ENCODE measurements at regions not wholly inside any gene's neighbourhood (a gene's known extent, or its start where the extent isn't known, plus 50 kb on each side); places are given as distances from the start of the nearest gene placed in this dataset.

DNA sequence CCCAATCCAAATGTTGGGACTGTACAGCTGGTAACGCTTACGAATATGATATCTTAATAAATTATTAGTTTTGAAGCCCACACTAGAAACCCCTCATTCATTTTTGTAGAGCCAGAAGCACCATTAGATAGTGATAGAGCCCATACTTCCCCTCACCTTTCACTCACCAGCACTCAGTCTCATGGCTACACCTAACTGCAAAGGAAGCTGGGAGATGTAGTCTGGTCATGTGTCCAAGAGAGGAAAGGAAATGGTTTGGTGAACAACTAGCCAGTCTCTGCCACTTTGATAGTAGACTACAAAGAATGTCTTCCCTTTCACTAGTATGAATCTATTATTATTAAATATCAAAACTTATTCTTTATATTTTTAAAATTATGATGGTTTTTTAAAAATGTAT lies 77.1 kb upstream of the EGFL6 start:
- H3K4me3 ChIP-seq (ENCODE audit: low read length, poor library complexity, severe bottlenecking): no peak overlapping the region
- no peaks in the 10 kb centered on the region for H3K27me3 ChIP-seq (ENCODE audit: insufficient read depth, low read length, poor library complexity, severe bottlenecking)
- no peaks in the 10 kb centered on the region for H3K36me3 ChIP-seq (ENCODE audit: insufficient read depth, low read length)
- no peak overlapping the region for H2AFZ ChIP-seq (ENCODE audit: low read length)
- TF ChIP-seq EZH2phosphoT487 (IDR thresholded peaks at IDR 0.05; ENCODE audit: borderline replicate concordance): no peak
- TF ChIP-seq, protein P1, sequence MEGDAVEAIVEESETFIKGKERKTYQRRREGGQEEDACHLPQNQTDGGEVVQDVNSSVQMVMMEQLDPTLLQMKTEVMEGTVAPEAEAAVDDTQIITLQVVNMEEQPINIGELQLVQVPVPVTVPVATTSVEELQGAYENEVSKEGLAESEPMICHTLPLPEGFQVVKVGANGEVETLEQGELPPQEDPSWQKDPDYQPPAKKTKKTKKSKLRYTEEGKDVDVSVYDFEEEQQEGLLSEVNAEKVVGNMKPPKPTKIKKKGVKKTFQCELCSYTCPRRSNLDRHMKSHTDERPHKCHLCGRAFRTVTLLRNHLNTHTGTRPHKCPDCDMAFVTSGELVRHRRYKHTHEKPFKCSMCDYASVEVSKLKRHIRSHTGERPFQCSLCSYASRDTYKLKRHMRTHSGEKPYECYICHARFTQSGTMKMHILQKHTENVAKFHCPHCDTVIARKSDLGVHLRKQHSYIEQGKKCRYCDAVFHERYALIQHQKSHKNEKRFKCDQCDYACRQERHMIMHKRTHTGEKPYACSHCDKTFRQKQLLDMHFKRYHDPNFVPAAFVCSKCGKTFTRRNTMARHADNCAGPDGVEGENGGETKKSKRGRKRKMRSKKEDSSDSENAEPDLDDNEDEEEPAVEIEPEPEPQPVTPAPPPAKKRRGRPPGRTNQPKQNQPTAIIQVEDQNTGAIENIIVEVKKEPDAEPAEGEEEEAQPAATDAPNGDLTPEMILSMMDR (conservative IDR thresholded peaks at IDR 0.05; ENCODE audit: low read length): no peak
- no peaks in the 10 kb centered on the region for H3K9me2 ChIP-seq (replicated peaks; ENCODE audit: low read depth, low read length)
- no peak overlapping the region for H3K4me2 ChIP-seq (ENCODE audit: low read depth, low read length, poor library complexity, severe bottlenecking)
- H3F3A ChIP-seq (ENCODE audit: low read depth): no peaks in the 10 kb centered on the region
- H3K4me1 ChIP-seq (ENCODE audit: insufficient read depth, low read length, poor library complexity, severe bottlenecking): peaks cover 8% of the 10 kb centered on the region
- no peak overlapping the region for H3K9ac ChIP-seq (ENCODE audit: low read depth, low read length, poor library complexity, severe bottlenecking)
- H3K79me2 ChIP-seq (ENCODE audit: insufficient read depth, low read length): no peaks in the 10 kb centered on the region
- no peaks in the 10 kb centered on the region for H4K20me1 ChIP-seq (ENCODE audit: insufficient read depth, low read length, poor library complexity, severe bottlenecking)
- H3K9me3 ChIP-seq (ENCODE audit: insufficient read depth, low read depth, low read length): no peaks in the 10 kb centered on the region

DNA sequence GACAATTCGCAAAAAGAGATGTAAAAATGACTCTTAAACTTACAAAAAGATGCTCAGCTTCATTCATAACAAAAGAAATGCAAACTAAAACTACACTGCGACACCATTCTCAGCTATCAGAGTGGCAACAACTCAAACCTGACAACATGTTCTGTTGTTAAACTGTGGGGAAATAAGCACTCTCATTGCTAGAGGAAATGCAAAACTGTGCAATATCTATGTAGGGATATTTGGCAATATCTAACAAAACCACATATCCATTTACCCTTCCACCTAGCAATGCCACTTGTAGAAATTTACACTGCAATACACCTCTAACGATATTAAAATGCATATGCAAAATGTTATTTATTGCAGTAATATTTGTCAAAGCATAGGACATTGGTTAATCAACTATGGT lies 78.3 kb upstream of the EGFL6 start:
- H4K20me1 ChIP-seq (ENCODE audit: insufficient read depth, low read length, poor library complexity, severe bottlenecking): no peaks in the 10 kb centered on the region
- H2AFZ ChIP-seq (ENCODE audit: low read length): no peak overlapping the region
- H3K4me1 ChIP-seq (ENCODE audit: insufficient read depth, low read length, poor library complexity, severe bottlenecking): peaks cover 15% of the 10 kb centered on the region
- no peak overlapping the region for H3K4me2 ChIP-seq (ENCODE audit: low read depth, low read length, poor library complexity, severe bottlenecking)
- no peaks in the 10 kb centered on the region for H3K9me2 ChIP-seq (replicated peaks; ENCODE audit: low read depth, low read length)
- no peaks in the 10 kb centered on the region for H3K36me3 ChIP-seq (ENCODE audit: insufficient read depth, low read length)
- H3K79me2 ChIP-seq (ENCODE audit: insufficient read depth, low read length): no peaks in the 10 kb centered on the region
- no peaks in the 10 kb centered on the region for H3K27me3 ChIP-seq (ENCODE audit: insufficient read depth, low read length, poor library complexity, severe bottlenecking)
- no peaks in the 10 kb centered on the region for H3K9me3 ChIP-seq (ENCODE audit: insufficient read depth, low read depth, low read length)
- no peak overlapping the region for H3K4me3 ChIP-seq (ENCODE audit: low read length, poor library complexity, severe bottlenecking)
- H3K9ac ChIP-seq (ENCODE audit: low read depth, low read length, poor library complexity, severe bottlenecking): no peak overlapping the region
- TF ChIP-seq, protein P1 (conservative IDR thresholded peaks at IDR 0.05; ENCODE audit: low read length): no peak
- no peaks in the 10 kb centered on the region for H3F3A ChIP-seq (ENCODE audit: low read depth)

DNA sequence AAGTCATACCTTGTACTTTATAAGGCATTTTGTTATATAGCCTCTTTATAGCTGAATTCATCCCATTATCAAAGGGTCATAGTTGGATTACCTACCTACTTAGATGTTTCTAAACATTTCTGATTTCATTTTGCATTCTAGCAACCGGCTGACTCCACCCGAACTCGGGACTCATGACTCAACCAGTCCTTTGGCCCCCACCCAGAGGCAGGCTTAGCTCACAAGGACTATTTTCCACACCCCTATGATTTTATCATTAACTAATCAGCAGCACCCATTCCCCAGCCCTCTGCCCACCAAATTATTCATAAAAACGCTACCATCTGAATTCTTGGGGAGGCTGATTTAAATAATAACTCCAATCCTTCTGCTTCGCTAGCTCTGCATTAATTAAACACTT lies 79.9 kb upstream of the EGFL6 start:
- H3K9me3 ChIP-seq (ENCODE audit: insufficient read depth, low read depth, low read length): no peaks in the 10 kb centered on the region
- H3K27me3 ChIP-seq (ENCODE audit: insufficient read depth, low read length, poor library complexity, severe bottlenecking): no peaks in the 10 kb centered on the region
- H3F3A ChIP-seq (ENCODE audit: low read depth): no peaks in the 10 kb centered on the region
- no peaks in the 10 kb centered on the region for H4K20me1 ChIP-seq (ENCODE audit: insufficient read depth, low read length, poor library complexity, severe bottlenecking)
- H3K4me1 ChIP-seq (ENCODE audit: insufficient read depth, low read length, poor library complexity, severe bottlenecking): peaks cover 15% of the 10 kb centered on the region
- H2AFZ ChIP-seq (ENCODE audit: low read length): no peak overlapping the region
- H3K79me2 ChIP-seq (ENCODE audit: insufficient read depth, low read length): no peaks in the 10 kb centered on the region
- no peak overlapping the region for H3K9ac ChIP-seq (ENCODE audit: low read depth, low read length, poor library complexity, severe bottlenecking)
- no peaks in the 10 kb centered on the region for H3K9me2 ChIP-seq (replicated peaks; ENCODE audit: low read depth, low read length)
- H3K36me3 ChIP-seq (ENCODE audit: insufficient read depth, low read length): no peaks in the 10 kb centered on the region
- H3K4me2 ChIP-seq (ENCODE audit: low read depth, low read length, poor library complexity, severe bottlenecking): no peak overlapping the region
- H3K4me3 ChIP-seq (ENCODE audit: low read length, poor library complexity, severe bottlenecking): no peak overlapping the region
- TF ChIP-seq, protein P1 (conservative IDR thresholded peaks at IDR 0.05; ENCODE audit: low read length): no peak
- no peak for TF ChIP-seq EZH2phosphoT487 (IDR thresholded peaks at IDR 0.05; ENCODE audit: borderline replicate concordance)

All from Loucy (cell line).